ENCODE measurements at regions not wholly inside any gene's neighbourhood (a gene's known extent, or its start where the extent isn't known, plus 50 kb on each side); places are given as distances from the start of the nearest gene placed in this dataset.
"Not testable (repeated sequence)": the region's sequence is repeated elsewhere in the genome, so short reads cannot be mapped to it uniquely, and the experiment has no call there.

DNA sequence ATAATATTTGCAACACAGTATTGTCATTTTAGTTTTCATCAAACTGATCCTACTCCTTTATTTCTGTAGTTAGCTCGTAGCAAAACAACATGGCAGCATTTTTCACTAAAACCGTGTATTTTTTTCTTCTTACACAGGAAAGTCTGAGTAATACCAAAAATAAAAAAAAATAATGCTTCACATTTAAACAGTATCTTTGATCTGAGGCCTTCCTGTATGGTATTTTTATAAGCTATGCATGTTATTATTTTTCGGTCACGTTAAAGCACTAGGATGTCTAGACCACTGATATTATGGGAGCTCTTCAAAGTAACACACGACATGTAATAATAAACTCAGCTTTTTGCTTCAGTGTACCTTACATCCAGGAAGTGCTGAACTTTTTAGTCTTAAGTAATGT is 94.1 kb upstream of the SRD5A3 start:
- DNase-seq: no peak

DNA sequence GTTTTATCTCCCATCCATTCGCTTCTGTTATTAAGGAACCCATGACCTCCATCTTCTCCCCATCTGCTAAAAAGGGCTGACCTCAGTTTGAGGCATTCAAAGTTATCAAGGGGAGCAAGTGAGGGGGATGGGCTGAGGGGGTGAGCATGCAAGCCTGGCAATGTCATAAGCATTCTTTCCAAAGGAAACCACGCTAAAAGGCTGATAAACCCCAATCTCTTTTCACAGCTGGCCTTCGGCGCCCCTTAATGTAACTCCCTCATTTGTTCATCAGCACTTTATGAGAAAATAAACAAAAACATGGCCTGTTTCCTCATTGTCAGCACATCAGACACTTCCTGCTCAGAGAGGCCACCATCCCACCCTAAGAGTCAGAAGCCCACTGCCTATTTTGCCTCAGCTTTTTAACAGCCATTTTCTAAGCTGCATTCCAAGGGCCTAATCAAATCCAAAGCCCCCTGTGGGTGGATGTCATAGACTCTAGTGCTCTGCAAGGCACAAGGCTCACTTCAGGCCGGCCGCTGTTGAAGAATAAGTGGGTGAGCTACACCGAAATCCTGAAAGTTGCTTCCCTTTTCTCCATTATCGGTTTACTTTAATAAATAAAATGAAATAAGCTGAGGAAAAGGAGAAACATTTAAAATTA is 92.0 kb upstream of the SRD5A3 start:
- no peak for DNase-seq

DNA sequence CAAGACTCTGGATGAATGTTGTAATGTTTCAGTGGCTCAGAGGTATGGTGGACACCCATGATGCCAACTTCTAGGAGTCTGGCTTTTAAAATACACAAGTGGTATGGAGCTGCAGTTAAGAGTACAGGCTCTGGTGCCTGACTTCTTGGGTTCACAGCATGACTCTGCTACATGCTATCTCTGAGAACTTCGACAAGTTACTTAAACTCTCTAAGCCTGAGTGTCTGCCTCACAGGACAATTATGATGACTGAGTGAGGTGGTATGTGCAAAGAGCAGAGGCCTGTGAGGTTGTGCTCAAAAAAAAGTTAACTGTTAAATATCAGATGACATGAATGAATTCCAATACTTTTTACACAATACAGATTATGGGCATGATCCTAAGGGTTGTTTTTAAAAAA is 90.9 kb upstream of the SRD5A3 start:
- DNase-seq: no peak

DNA sequence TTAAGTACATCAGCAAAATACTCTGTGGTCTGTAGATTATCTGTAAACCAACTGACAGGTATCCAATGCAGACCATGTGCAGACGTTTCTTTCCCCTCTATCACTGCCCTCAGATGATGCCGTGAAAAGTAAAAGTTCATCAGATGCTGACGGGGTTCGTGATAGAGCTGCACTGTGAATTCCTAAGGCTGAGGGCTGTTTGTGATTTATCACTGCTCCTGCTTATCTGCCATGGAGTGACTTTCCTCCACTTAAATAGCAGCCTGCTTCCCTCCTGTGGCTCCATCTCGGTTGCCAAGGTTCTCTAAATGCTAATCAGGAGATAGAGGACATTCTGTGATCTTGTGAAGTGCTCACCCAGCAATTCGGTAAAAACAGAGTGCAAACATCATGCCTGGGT is 89.3 kb upstream of the SRD5A3 start:
- DNase-seq: no peak

- DNase-seq: no peak
Measured at GRCh38 chr4:55258152-55258865, 87.7 kb upstream of the SRD5A3 start.

DNA sequence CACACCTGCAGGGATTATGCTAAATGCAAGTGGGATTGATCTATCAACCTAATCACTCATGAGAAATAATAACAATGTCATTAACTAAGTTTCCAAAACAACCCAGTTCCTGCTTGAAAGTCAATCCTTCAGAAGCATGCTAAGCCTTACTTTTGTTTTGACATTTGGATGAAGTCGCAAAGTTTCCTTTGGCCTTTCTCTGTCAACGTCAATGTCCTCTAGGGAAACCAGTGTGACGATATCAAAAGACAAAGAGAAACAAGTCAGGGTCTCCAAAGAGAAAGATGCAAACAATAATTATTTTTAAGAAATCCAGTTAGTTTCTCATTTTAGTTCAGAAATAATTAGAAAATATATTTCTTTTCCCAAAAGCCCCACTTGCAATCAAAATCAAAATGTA is 86.7 kb upstream of the SRD5A3 start:
- DNase-seq: no peak

DNA sequence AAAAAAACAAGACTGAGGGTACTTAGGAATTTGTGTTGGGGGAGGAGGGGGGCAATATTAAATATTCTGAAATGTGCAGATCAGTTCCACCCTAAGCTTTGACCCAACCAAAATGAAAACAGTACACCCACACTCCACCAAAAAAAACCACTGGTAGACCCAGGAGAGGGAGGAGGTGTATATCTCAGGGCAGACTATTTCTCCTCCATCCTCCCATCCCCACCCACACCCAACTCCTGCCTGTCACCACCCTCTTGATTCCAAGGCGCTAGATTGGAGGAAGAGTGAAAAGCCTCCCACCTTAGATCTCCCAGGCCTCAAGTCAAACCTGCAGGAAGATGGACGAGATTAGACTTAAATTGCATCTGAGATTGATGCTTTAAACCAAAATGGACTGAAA is 76.6 kb upstream of the SRD5A3 start:
- no peak for DNase-seq

GRCh38 chr4:55269995-55270394 is 76.0 kb upstream of the SRD5A3 start:
- DNase-seq: no peak

- DNase-seq: no peak
Measured at GRCh38 chr4:55270481-55270880, 75.6 kb upstream of the SRD5A3 start.

DNA sequence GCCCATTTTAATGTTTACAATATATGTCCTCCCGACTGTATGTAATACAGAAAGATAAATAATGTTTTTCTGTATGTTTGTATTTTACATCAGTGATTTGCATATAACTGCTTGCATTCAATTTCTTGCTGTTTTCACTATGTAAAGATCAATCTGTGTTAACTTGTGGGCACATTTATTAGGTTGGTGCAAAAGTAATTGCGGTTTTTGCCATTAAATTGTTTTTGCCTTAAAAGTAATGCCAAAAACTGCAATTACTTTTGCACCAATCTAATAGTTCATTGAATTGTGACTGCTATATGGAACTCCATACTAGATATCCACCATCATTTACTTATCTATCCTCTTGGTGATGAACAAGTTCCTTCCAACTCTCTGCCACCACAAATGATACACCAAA is 73.9 kb upstream of the SRD5A3 start:
- DNase-seq: no peak

DNA sequence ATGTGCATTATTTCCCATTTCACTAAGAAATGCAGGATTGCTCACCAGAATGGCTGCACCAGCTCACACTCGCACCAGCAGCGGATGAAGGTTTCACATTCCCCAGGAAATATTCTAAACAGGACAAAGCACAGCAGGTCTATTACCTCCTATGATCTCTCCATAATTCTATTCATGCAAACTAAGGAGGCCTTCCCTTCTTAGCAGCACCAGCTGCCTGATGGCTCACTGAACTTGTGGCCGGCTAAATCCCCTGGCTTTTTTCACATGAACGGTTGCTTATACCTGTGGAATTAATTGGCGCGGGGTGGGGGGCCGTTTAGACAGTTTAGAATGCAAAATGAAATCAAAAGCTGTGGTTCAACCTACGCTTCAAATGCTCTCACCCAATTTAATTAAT is 73.5 kb upstream of the SRD5A3 start:
- DNase-seq: no peak

- DNase-seq: no peak
Measured at GRCh38 chr4:55277011-55277410, 69.0 kb upstream of the SRD5A3 start.

- DNase-seq: no peak
Measured at GRCh38 chr4:55278316-55278715, 67.7 kb upstream of the SRD5A3 start.

- not testable (repeated sequence) for DNase-seq
Measured at GRCh38 chr4:55280474-55280873, 65.6 kb upstream of the SRD5A3 start.

- not testable (repeated sequence) for DNase-seq
Measured at GRCh38 chr4:55281118-55281683, 64.8 kb upstream of the SRD5A3 start.

DNA sequence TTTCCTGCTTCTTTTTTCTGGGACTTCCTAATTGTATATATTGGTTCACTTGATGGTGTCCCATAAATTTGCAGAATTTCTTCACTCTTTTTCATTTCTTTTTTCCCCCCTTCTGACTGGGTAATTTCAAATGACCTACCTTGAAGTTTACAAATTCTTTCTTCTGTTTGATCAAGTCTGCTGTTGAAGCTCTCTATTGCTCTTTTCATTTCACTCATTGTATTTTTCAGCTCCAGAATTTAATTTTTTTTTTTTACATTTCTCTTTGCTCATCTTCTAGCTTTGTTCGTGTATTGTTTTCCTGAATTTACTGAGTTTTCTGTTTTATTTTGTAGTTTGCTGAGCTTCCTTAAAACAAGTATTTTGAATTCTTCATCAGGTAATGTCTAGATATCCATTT is 61.7 kb upstream of the SRD5A3 start:
- no peak for DNase-seq

GRCh38 chr4:55291227-55291640 is 54.8 kb upstream of the SRD5A3 start:
- DNase-seq: no peak

DNA sequence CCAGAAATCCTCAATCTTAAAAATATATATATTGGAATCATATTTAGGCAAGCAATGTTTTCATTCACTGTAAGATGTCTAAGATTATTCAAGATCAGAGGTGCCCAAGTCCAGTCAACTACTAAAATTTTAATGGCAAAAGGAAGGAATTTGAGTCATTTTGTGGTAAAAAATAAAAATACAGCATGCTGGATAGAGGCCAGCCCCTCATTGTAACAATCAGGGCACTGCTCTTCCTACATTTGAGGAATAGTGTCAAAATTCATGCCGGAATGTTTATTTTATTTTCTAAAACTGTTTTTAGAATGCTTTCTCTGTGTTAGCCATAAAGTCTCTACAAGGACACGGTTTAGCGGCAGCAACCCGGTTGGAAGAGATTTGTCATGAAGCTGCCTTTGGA is 49.9 kb upstream of the SRD5A3 start:
- DNase-seq: no peak
